Activated CD8-positive, alpha-beta T cell treated with anti-CD3 and anti-CD28 coated beads, Interleukin-2, amount 10 ng/mL, durations not matched to agents 7 days and 5 days (primary cell): ENCODE measurements at regions not wholly inside any gene's neighbourhood (a gene's known extent, or its start where the extent isn't known, plus 50 kb on each side); places are given as distances from the start of the nearest gene placed in this dataset.

Source experiments
- ATAC-seq: fragments of 150-1000 bp; cut with Tn5 transposase; one replicate; pipeline ENCODE4 v1.10.0; 2021; ENCODE audit warnings: moderate library complexity
- CTCF ChIA-PET: fragments of 350-600 bp; sonication (Branson Sonifier 250); formaldehyde crosslinking; loops from one replicate; lab custom pipeline; 2021; ENCODE audit warnings: antibody characterized with exemption; lab: Charles Lee
- POLR2A ChIA-PET: fragments of 350-600 bp; sonication (Branson Sonifier 250); formaldehyde crosslinking; loops from one replicate; lab custom pipeline; 2021; ENCODE audit warnings: antibody characterized with exemption; lab: Charles Lee
- DNase-seq: peaks from one replicate; pipeline ENCODE4 v3.0.0-alpha.2; 2020
- H3K27ac Mint-ChIP-seq: one replicate; pipeline ENCODE4 v1.8.0; 2021; ENCODE audit warnings: mild to moderate bottlenecking, mixed read lengths
- H3K27me3 Mint-ChIP-seq: one replicate; pipeline ENCODE4 v1.8.0; 2021; ENCODE audit warnings: low read depth, mixed read lengths
- H3K36me3 Mint-ChIP-seq: one replicate; pipeline ENCODE4 v1.8.0; 2021; ENCODE audit warnings: low read depth, mixed read lengths
- H3K4me1 Mint-ChIP-seq: one replicate; pipeline ENCODE4 v1.8.0; 2021; ENCODE audit warnings: low read depth, mixed read lengths
- H3K4me3 Mint-ChIP-seq: one replicate; pipeline ENCODE4 v1.8.0; 2021; ENCODE audit warnings: mild to moderate bottlenecking, mixed read lengths
- H3K9me3 Mint-ChIP-seq: one replicate; pipeline ENCODE4 v1.8.0; 2022; ENCODE audit warnings: mixed read lengths; ENCODE audit not compliant: insufficient read depth

DNA sequence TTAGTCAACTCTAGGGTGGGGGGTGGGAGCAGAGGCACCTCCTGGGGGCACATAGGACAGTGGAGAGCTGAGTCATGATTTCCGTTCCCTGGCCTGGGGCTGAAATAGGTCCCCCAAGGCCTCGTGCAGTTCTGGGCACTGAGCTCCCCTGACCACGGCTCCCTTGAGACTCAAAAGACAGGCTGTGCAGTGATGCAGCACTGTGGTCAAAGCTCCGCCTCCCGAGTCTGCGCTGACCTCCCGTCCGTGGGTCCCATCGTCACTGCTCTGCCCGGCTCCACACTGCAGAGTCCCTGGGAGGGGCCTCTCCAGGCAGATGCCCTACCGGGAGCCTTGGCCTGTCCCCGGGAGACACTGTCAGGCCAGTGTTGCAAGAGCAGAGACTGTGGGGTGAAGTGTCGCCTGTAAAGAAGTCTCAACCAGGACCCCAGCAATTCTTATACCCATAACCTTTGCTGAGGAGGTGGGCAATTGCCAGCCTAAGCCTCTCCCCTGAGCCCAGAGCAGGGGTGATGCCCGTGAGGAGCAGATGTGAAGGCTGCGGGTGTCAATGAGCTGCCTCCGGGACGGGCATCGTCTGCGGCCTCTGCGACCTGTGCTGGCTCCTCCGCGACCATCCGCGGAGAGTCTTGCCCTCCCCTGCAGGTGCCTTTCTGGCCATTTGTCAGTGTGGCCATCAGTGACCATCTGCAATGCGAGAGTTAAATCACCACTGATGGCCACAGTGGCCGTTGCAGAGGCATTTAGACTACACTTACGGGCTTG, 877.3 kb downstream of the BRD1 start:
- DNase-seq: no peak
- H3K27ac Mint-ChIP-seq: no peak overlapping the region

DNA sequence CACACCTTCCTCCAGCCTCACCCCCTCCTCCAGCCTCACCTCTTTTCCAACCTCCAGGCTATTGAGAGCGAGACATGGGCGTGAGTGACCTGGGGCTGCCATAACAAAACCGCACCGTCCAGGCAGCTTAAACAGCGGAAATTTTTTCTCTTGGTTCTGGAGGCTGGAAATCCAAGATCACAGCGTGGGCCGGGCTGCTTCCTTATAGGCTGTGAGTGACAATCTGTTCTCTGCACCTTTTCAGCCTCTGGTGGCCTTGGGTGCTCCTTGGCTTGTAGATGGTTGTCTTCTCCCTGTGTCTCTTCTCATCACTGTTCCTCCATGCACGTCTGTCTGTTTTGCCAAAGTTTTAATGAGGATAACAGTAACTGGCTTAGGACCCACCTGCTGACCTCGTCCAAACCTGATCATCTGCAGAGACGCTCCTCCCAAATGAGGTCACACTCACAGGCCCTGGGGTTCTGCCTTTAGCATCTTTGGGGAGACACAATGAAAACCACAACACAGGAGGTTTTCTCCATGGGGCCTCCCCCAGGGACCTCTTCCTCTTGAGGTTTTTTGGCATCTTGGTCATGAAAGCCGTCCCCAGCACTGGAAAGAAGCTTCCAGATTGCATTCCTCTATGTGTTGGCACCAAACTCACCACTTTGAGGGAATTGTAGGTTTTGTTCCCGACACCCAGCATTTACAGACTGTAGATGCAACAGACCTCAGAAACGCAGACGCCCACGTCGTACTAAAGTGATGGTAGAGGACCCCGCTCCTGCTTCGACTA, 878.1 kb downstream of the BRD1 start:
- ChIA-PET CTCF (no interaction called here), POLR2A (no interaction called here)
- Mint-ChIP-seq H3K36me3 (no peaks in the 10 kb centered on the region), H3K27me3 (no peaks in the 10 kb centered on the region), H3K9me3 (no peaks in the 10 kb centered on the region), H3K27ac (no peak overlapping the region), H3K4me3 (no peak overlapping the region), H3K4me1 (no peaks in the 10 kb centered on the region)
- ATAC-seq (no peak), DNase-seq (no peak)

More for the DNA sequence above, 877.3 kb downstream of the BRD1 start:
- CTCF ChIA-PET: no interaction called here
- no peaks in the 10 kb centered on the region for H3K27me3 Mint-ChIP-seq
- ATAC-seq: no peak
- no peaks in the 10 kb centered on the region for H3K36me3 Mint-ChIP-seq
- no peaks in the 10 kb centered on the region for H3K4me1 Mint-ChIP-seq
- POLR2A ChIA-PET: no interaction called here
- no peaks in the 10 kb centered on the region for H3K9me3 Mint-ChIP-seq
- no peak overlapping the region for H3K4me3 Mint-ChIP-seq

DNA sequence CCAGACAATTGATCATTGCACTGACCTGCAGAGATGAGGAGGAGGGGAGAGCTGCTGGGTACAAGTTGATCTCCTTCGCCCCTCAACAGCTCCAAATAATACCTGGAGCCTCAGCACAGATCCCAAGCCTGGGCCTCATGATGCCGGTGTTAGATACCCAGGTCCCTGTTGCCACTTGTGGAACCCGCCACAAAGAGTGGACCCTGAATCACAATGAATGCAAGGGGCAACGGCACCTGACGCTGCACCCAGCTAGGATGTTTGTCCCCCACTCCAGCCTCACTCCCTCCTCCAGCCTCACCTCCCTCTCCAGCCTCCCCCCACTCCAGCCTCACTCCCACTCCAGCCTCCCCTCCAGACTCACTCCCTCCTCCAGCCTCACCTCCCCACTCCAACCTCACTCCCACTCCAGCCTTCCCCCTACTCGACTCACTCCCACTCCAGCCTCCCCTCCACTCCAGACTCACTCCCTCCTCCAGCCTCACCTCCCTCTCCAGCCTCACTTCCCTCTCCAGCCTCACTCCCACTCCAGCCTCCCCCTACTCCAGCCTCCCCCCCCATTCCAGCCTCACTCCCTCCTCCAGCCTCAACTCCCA, 879.0 kb downstream of the BRD1 start:
- H3K27ac Mint-ChIP-seq: no peak overlapping the region
- CTCF ChIA-PET: no interaction called here
- H3K27me3 Mint-ChIP-seq: no peaks in the 10 kb centered on the region
- H3K4me3 Mint-ChIP-seq: no peak overlapping the region
- ATAC-seq: no peak
- no peaks in the 10 kb centered on the region for H3K36me3 Mint-ChIP-seq
- H3K9me3 Mint-ChIP-seq: no peaks in the 10 kb centered on the region
- DNase-seq: no peak
- H3K4me1 Mint-ChIP-seq: no peaks in the 10 kb centered on the region
- POLR2A ChIA-PET: no interaction called here

GRCh38 chr22:48947636-48948035, 880.0 kb downstream of the BRD1 start:
- no peak for ATAC-seq

DNA sequence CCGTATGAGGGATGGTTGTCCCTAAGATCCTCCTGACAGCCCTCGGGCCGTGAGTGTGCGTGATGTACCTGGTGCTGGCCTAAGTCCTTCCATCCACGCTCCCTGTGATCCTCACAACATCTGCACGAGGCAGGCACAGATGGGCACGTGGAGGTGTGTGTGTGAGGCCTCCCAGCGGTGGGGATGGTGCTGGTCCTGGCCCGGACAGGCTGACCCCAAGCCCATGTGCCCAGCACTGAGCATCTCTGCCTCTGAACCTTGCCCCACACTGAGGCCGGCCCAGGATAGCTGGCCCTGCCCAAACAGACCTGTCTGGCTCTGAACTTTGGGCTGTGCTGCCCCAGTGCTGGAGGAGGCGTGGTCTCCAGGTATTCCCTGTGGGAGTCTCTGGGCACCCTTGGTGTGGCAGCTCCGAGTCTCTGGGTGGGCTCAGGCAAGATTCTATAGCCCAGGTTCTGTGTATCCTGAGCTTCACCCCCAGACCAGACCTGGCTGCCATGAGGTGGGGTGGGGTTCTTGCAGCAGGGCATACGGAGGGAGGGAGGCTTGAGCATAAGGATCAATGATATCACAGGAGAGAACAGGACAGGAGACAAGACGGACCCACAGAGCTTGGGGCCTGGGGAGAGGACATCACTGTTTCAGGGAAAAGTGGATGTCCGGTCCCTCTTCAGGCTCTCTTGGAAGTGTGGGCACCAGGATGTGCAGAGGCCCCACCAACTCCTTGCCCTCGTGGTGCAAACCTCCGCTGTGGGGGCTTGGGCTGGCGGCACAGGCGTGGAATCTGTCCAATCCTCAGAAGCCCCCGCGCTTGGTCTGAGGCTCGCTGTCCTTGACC, 881.8 kb downstream of the BRD1 start:
- Mint-ChIP-seq H3K27ac (no peak overlapping the region), H3K4me1 (no peaks in the 10 kb centered on the region), H3K9me3 (no peaks in the 10 kb centered on the region), H3K4me3 (no peak overlapping the region), H3K36me3 (no peaks in the 10 kb centered on the region), H3K27me3 (no peaks in the 10 kb centered on the region)
- ChIA-PET POLR2A (no interaction called here), CTCF (no interaction called here)
- no peak for DNase-seq
- no peak for ATAC-seq

More at GRCh38 chr22:48947636-48948035, 880.0 kb downstream of the BRD1 start:
- H3K4me3 Mint-ChIP-seq: no peak overlapping the region
- H3K9me3 Mint-ChIP-seq: no peaks in the 10 kb centered on the region
- ChIA-PET CTCF (no interaction called here), POLR2A (no interaction called here)
- no peaks in the 10 kb centered on the region for H3K27me3 Mint-ChIP-seq
- no peak overlapping the region for H3K27ac Mint-ChIP-seq
- no peak for DNase-seq
- H3K4me1 Mint-ChIP-seq: no peaks in the 10 kb centered on the region
- no peaks in the 10 kb centered on the region for H3K36me3 Mint-ChIP-seq

DNA sequence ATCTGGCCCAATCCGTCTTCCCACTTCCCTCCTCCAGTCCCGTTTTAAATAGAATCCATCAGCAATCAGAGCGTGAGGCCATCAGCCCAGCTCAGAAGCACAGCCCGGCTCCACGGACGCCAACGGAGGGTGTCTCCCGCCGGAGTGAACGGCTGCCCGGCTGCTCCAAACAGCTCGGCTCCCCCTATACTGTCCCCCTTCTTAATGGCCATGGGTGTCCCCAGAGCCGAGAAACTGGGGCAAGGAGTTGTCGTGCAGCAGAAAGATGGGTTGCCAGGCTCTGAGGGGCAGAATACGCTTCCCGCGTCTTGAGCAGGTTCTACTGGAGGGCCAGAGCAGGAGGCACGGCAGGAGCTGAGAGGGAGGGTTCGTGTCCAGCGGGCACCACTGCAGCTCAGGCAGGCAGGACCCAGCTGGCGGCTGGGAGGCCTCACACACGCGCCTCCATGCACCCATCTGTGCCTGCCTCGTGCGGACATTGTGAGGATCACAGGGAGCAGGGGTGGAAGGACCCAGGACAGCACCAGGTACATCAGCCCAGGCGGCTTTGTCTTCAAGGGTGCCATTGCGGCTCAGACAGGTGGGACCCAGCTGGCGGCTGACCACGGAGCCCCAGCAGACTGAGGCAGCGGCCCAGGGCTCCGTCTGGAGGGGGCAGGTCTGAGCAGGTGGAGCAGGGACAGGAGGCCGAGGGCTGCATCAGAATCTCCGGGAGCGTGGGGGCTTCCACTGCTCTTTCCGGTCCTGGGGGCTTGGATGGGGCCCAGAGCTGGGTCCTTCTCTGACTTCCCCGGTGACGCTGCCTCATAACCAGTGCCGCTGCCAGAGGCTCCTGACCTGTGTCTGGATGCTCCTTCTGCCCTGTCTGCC, 882.7 kb downstream of the BRD1 start:
- no peaks in the 10 kb centered on the region for H3K27me3 Mint-ChIP-seq
- ChIA-PET POLR2A (no interaction called here), CTCF (no interaction called here)
- no peak overlapping the region for H3K27ac Mint-ChIP-seq
- H3K4me1 Mint-ChIP-seq: no peaks in the 10 kb centered on the region
- DNase-seq: peak; percentile 7
- H3K36me3 Mint-ChIP-seq: no peaks in the 10 kb centered on the region
- H3K4me3 Mint-ChIP-seq: no peak overlapping the region
- no peaks in the 10 kb centered on the region for H3K9me3 Mint-ChIP-seq
- ATAC-seq: no peak

- H3K9me3 Mint-ChIP-seq: no peaks in the 10 kb centered on the region
- H3K36me3 Mint-ChIP-seq: no peaks in the 10 kb centered on the region
- no peak overlapping the region for H3K27ac Mint-ChIP-seq
- no peak overlapping the region for H3K4me3 Mint-ChIP-seq
- ATAC-seq (no peak), DNase-seq (no peak)
- POLR2A ChIA-PET: no interaction called here
- CTCF ChIA-PET: no interaction called here
- no peaks in the 10 kb centered on the region for H3K4me1 Mint-ChIP-seq
- H3K27me3 Mint-ChIP-seq: no peaks in the 10 kb centered on the region
These were observed 883.3 kb downstream of the BRD1 start for GRCh38 chr22:48944433-48944750.

DNA sequence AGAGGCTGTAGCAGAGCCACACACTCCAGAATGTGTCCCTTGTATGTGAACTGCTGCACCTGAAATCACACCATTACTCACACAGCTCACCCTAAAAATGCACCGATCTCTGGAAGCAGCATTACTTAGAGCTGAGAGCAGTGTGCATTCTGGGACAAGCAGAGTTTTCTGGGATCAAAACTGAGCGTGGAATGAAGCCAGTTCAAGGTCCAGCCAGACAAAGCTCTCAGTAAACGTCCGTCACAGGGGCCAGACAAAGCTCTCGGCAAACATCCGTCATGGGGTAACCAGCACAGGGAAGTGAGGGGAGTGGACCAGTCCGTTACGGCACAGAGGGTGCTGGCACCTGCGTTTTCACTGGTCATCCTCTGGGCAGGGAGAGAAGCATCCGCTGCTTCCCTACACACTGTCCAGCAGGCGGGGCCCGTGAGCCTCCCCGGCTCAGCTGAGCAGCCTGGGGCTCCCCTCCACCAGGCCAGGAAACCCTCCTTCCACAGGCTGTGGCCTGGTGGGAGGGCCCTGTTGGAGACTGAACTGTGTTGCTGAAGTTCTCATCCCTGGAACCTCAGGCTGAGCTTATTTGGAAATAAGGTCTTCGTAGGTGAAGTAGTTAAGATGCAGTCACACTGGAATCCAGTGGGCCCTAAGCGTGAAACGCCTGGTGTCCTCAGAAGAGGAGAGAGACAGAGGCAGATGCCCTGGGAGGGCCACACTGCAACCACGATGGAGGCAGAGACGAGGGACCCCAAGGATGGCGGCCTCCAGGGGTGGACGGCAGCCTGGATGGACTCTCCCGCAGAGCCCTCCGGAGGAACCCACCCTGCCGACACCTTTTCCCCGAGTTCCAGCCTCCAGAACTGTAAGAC, 883.9 kb downstream of the BRD1 start:
- H3K4me1 Mint-ChIP-seq: no peaks in the 10 kb centered on the region
- DNase-seq (no peak), ATAC-seq (no peak)
- no peaks in the 10 kb centered on the region for H3K9me3 Mint-ChIP-seq
- no peaks in the 10 kb centered on the region for H3K36me3 Mint-ChIP-seq
- no peak overlapping the region for H3K27ac Mint-ChIP-seq
- no peaks in the 10 kb centered on the region for H3K27me3 Mint-ChIP-seq
- POLR2A ChIA-PET: no interaction called here
- no peak overlapping the region for H3K4me3 Mint-ChIP-seq
- CTCF ChIA-PET: no interaction called here

DNA sequence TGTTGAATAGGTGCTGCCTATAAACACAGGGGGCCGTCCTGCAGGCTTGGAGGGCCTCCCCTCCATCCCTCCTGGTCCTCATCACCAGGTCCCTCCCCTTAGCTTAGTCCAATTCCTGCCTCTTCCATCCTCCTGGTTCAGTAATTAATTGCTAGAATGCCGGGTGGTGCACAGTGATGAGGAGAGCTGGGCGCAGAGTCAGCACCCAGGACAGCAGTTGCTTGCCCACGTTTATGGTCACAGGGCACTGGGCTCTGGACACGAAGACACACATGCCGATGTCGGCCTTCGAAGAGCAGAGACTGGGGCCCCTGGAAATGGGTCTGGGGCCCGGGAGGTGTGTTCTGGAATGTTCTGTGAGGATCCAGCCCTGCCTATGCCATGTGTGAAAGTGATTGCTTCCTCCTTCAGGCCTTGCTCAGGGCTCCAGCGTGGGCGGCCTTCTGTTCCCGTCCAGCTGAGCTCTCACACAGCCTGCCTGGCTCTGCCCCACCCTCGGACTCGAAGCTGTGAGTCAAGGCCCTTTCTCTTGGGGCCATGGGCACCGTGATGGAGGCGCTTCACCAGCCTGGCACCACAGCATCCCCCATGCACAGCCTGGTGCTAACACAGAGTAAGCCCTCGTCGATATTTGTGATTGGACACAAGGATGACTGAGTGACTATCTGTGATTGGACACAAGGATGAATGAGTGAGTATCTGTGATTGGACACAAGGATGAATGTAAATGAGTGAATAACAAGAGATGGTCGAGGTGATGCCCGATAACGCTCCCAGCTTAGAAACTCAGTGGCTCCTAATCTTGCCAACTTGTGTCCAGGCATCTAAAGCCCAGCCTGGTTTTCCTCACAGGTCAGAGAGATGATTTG, 884.7 kb downstream of the BRD1 start:
- no peaks in the 10 kb centered on the region for H3K9me3 Mint-ChIP-seq
- H3K27me3 Mint-ChIP-seq: no peaks in the 10 kb centered on the region
- ChIA-PET POLR2A (no interaction called here), CTCF (no interaction called here)
- DNase-seq: no peak
- H3K4me1 Mint-ChIP-seq: no peaks in the 10 kb centered on the region
- H3K27ac Mint-ChIP-seq: no peak overlapping the region
- ATAC-seq: no peak
- no peak overlapping the region for H3K4me3 Mint-ChIP-seq
- no peaks in the 10 kb centered on the region for H3K36me3 Mint-ChIP-seq
